ENCODE measurements at regions not wholly inside any gene's neighbourhood (a gene's known extent, or its start where the extent isn't known, plus 50 kb on each side); places are given as distances from the start of the nearest gene placed in this dataset.

DNA sequence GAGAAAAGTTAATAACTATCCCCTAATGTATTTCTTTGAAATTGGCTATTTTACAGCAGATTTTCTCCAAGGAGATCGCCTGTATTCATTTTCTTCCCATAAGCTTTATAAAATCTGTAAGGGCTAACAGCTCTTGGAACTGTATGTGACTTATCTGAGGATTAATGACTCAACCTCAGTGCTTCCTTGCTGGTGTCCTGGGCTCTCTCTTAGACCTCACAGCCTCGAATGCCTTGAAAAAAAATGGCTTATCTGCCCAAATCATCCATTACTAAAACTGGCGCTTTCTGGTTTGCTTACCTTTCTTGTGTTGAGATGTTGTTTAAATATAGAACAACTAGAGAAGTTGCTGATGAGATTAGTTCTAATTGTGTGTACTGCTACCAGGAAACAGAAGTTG is 713.6 kb downstream of the SLC4A3 start:
- TF ChIP-seq, protein P1, sequence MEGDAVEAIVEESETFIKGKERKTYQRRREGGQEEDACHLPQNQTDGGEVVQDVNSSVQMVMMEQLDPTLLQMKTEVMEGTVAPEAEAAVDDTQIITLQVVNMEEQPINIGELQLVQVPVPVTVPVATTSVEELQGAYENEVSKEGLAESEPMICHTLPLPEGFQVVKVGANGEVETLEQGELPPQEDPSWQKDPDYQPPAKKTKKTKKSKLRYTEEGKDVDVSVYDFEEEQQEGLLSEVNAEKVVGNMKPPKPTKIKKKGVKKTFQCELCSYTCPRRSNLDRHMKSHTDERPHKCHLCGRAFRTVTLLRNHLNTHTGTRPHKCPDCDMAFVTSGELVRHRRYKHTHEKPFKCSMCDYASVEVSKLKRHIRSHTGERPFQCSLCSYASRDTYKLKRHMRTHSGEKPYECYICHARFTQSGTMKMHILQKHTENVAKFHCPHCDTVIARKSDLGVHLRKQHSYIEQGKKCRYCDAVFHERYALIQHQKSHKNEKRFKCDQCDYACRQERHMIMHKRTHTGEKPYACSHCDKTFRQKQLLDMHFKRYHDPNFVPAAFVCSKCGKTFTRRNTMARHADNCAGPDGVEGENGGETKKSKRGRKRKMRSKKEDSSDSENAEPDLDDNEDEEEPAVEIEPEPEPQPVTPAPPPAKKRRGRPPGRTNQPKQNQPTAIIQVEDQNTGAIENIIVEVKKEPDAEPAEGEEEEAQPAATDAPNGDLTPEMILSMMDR (conservative IDR thresholded peaks at IDR 0.05; ENCODE audit: low read depth, low read length): no peak
- no peak overlapping the region for H3K4me3 ChIP-seq (ENCODE audit: low read length)
- DNase-seq (ENCODE audit: low read depth): peak; percentile 84

DNA sequence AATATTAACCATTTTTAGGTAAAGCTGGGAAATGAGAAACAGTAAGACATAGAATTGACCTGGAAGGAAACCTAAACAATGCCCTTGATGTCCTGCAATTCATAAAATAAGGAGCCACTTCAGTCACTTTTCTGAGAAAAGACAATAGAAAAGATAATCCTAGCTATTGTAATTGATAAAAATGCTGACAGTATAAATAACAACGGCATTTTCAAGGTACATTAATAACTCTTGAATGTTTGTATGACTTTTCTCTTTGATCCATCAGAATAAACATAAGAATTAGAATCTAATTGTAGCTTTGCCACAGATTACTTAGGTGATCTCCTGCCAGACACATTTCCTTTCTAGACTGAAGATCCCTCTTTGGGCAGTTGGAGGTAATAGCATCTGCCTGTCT is 719.5 kb downstream of the SLC4A3 start:
- no peak for DNase-seq (ENCODE audit: low read depth)
- TF ChIP-seq, protein P1 (conservative IDR thresholded peaks at IDR 0.05; ENCODE audit: low read depth, low read length): no peak
- H3K4me3 ChIP-seq (ENCODE audit: low read length): no peak overlapping the region

DNA sequence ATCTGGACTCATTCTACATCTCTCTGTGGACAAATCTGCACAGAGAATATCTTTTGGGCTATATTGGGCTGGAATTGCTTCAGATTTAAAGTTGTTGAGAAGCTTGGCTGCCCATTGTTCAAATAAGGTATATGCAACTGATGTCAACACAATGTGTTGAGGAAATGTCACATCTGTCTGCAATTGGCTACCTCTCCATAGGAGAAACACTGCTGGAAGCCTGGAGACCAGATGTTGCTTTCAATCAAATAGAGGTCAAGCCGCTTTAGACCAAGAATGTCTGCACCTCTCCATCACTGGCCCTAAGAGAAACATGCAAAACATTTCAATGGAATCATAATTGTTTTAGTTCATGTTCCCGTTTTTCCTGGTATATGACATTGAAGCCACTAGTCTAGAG is 720.2 kb downstream of the SLC4A3 start:
- no peak overlapping the region for H3K4me3 ChIP-seq (ENCODE audit: low read length)
- DNase-seq (ENCODE audit: low read depth): no peak
- TF ChIP-seq, protein P1 (conservative IDR thresholded peaks at IDR 0.05; ENCODE audit: low read depth, low read length): no peak

DNA sequence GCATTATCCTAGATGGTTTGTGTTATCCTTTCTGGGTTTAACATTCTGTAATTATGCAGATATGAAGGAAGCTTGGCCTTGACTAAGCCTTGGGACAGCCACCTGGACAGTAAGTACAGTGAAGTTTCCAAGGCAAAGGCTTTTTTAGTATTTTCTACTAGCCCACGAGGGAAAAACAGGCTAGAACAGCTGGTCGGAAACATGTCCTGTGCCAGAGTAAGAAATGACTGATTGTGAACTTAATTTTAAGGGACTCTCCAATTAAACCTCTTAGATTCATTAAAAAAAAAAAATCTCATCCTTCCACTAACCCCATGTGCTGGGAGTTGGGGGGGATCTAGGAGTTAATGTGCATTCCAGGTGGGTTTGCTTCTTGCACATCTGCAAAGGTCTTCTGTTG is 720.8 kb downstream of the SLC4A3 start:
- TF ChIP-seq, protein P1 (conservative IDR thresholded peaks at IDR 0.05; ENCODE audit: low read depth, low read length): no peak
- H3K4me3 ChIP-seq (ENCODE audit: low read length): no peak overlapping the region
- no peak for DNase-seq (ENCODE audit: low read depth)

DNA sequence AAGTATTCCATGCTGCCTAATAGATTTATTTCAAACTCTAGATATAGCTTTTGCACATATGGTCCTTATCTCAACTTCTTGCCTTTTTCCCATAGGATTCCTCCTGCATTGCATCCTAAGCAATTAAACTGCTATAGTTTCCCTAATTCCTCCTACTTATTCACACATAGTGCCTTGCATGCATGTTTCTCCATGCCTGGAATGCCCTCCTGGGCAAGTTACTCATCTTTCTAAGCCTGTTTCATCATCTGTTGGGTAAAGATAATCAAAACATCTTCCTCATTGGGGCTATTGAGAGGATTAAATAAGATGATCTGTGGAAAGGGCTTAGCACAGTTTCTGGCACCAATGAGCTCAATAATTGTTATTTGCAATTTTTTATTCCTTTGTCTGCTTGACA is 726.5 kb downstream of the SLC4A3 start:
- no peak overlapping the region for H3K4me3 ChIP-seq (ENCODE audit: low read length)
- no peak for DNase-seq (ENCODE audit: low read depth)
- TF ChIP-seq, protein P1 (conservative IDR thresholded peaks at IDR 0.05; ENCODE audit: low read depth, low read length): no peak

DNA sequence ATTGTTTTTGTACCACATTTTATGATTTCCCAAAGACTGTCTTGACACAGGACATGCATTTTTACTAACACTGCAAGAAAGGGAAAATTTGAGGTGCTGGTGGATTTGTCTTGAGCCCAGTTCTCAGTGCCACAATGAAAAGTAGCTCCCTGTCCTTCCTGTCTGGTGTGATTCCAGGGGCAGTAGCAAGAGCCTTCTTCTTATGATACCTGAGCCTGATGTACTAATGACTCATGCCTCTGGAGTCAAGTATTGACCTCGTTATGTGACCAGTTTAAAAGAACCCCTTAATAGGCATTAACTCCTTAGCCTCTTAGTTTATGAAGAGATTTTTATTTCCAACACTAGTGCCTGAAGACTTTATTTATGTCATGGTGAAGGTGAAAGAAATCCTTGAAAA is 728.6 kb downstream of the SLC4A3 start:
- DNase-seq (ENCODE audit: low read depth): no peak
- H3K4me3 ChIP-seq (ENCODE audit: low read length): no peak overlapping the region
- TF ChIP-seq, protein P1 (conservative IDR thresholded peaks at IDR 0.05; ENCODE audit: low read depth, low read length): no peak

DNA sequence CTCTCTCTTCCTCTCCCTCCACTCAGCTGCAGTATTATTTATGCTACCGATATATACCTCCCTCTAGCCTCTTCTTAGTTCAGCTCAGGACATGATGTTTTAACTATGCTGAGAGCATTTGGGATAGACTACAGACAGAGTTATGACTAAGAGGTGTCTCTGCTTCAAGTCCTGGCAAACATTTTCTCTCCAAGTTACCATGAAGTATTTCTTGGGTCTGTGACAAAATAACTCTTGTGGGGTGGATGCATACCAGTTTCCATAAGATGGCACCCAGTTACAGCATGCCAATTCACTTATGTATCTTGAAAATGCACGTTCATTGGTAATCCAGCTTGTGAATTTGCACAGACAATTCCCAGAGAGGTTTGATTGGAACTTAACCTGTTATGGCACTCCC is 737.6 kb downstream of the SLC4A3 start:
- DNase-seq (ENCODE audit: low read depth): no peak
- H3K4me3 ChIP-seq (ENCODE audit: low read length): no peak overlapping the region
- TF ChIP-seq, protein P1 (conservative IDR thresholded peaks at IDR 0.05; ENCODE audit: low read depth, low read length): no peak
